Ovary (tissue), 7 donors: ENCODE measurements at regions not wholly inside any gene's neighbourhood (a gene's known extent, or its start where the extent isn't known, plus 50 kb on each side); places are given as distances from the start of the nearest gene placed in this dataset.

ENCODE experiments used
- DNase-seq, 5 donors: peaks; one replicate each; pipeline ENCODE4 v3.0.0-alpha.2; 2019 to 2020
- H3K27ac ChIP-seq, 2 donors: fragments of 200-600 bp; one replicate each; pipeline versions ENCODE4 v1.5.1 to v1.8.0; 2019 to 2022
- H3K27me3 ChIP-seq: fragments of 200-600 bp; one replicate; pipeline ENCODE4 v1.8.0; 2022
- H3K36me3 ChIP-seq: fragments of 200-600 bp; sonication (generic); one replicate; pipeline ENCODE4 v1.5.1; 2019
- H3K4me1 ChIP-seq: one replicate; pipeline ENCODE4 v1.8.1; 2013; ENCODE audit warnings: mild to moderate bottlenecking, moderate library complexity; ENCODE audit not compliant: insufficient read depth
- H3K4me3 ChIP-seq: fragments of 200-600 bp; sonication (generic); one replicate; pipeline ENCODE4 v1.5.1; 2017
- H3K9me3 ChIP-seq, 2 donors: fragments of 200-600 bp in 1 of 2; sonication (generic) in 1 of 2; one replicate each; pipeline versions ENCODE4 v1.5.1 to v1.8.1; 2013 to 2019; ENCODE audit warnings: mild to moderate bottlenecking in 1 of 2, moderate library complexity in 1 of 2
- CTCF ChIP-seq, 3 donors: fragments of 450-650 bp in 2 of 3; fragments of 200-600 bp in 1 of 3; IDR thresholded peaks; one replicate each; pipeline versions ENCODE4 v1.5.1 to v1.8.0; 2016 to 2022; ENCODE audit warnings: antibody characterized with exemption in 3 of 3, mild to moderate bottlenecking in 1 of 3
- EP300 ChIP-seq: sonication (generic); formaldehyde crosslinking; IDR thresholded peaks from one replicate; pipeline ENCODE4 v1.6.1; 2017; ENCODE audit warnings: antibody characterized with exemption
- POLR2A ChIP-seq: fragments of 450-650 bp; IDR thresholded peaks from one replicate; pipeline ENCODE4 v1.6.1; 2017; ENCODE audit warnings: antibody characterized with exemption, mild to moderate bottlenecking, moderate library complexity
- WGBS, 3 donors: extraction: QIAGEN DNeasy Blood & Tissue Kit in 1 of 3; methylation state at CpG; one replicate each; pipeline versions ENCODE4 v1.1.5 to v1.1.7; 2013 to 2017; 5-methylcytosine and 5-hydroxymethylcytosine counted together
- intact Hi-C, 4 donors: fragments of 100-400 bp; cut with DNase I; formaldehyde crosslinking; loops; one replicate each; pipeline versions ENCODE4 v1.11.0 to v1.15.1; 2022 to 2023
- donor health status: DM: no; HTN: no; CAD: no; lungs with moderate emphysema.
- donor health status: DM: no; HTN: no; CAD: no.
- donor health status: Bipolar disorder and iron deficiency.
- donor health status: DM: no; HTN: no; CAD: no.
- donor health status: DM: yes; HTN: yes; CAD: no.

GRCh38 chr6:168791917-168792316, 350.9 kb downstream of the SMOC2 start:
- intact Hi-C loops: no loop called here
- Histone ChIP-seq H3K27ac (no peak overlapping the region), H3K4me3 (no peak overlapping the region), H3K36me3 (no peaks in the 10 kb centered on the region), H3K27me3 (no peaks in the 10 kb centered on the region), H3K9me3 (no peaks in the 10 kb centered on the region), H3K4me1 (no peaks in the 10 kb centered on the region)
- no peak for TF ChIP-seq POLR2A
- TF ChIP-seq CTCF (IDR thresholded peaks at IDR 0.05): no peak
- no peak for TF ChIP-seq EP300
- 88 to 93% (median 90%) methylated on average over 4 of the region's 4 CpGs for WGBS, 3 donors
- no peak for DNase-seq

DNA sequence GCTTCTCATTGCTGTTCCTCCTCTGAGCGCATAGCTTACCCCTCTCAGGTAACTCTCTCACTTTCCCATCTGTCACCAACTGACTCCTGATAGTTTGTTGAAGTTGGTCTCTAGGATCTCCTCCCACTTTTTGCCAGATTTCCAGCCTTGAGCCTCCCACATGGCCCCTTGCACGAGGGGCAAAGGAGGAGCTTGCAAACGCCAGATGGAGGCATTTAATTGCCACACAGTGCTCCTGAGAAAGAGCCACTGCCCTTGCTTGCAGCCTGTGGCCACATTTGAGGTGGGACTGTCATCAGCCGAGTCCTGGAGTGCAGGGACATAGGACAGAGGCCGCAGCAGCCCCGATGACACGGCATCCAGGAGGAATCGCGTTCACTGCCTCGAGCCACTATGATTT, 348.7 kb downstream of the SMOC2 start:
- Histone ChIP-seq H3K9me3 (no peaks in the 10 kb centered on the region), H3K27me3 (no peaks in the 10 kb centered on the region), H3K36me3 (no peaks in the 10 kb centered on the region), H3K4me1 (no peaks in the 10 kb centered on the region), H3K27ac (no peak overlapping the region), H3K4me3 (no peak overlapping the region)
- intact Hi-C loops: no loop called here
- WGBS, 3 donors: 87 to 88% (median 87%) methylated on average over 10 of the region's 10 CpGs
- TF ChIP-seq EP300: no peak
- no peak for TF ChIP-seq POLR2A
- TF ChIP-seq CTCF (IDR thresholded peaks at IDR 0.05): no peak
- DNase-seq: no peak

GRCh38 chr6:168785720-168786511, 344.9 kb downstream of the SMOC2 start:
- no peak for DNase-seq
- intact Hi-C loops: no loop called here
- no peaks in the 10 kb centered on the region for H3K36me3 ChIP-seq

GRCh38 chr6:168784426-168784825, 343.4 kb downstream of the SMOC2 start:
- WGBS, 3 donors: 83 to 89% (median 89%) methylated on average over 14 of the region's 14 CpGs
- no peak for TF ChIP-seq POLR2A
- no peak for TF ChIP-seq EP300
- no peak for TF ChIP-seq CTCF (IDR thresholded peaks at IDR 0.05)
- Histone ChIP-seq H3K36me3 (no peaks in the 10 kb centered on the region), H3K27me3 (no peaks in the 10 kb centered on the region), H3K4me1 (peaks cover 4% of the 10 kb centered on the region), H3K4me3 (no peak overlapping the region), H3K27ac (no peak overlapping the region), H3K9me3 (no peaks in the 10 kb centered on the region)
- intact Hi-C loops: no loop called here
- DNase-seq: no peak

More at GRCh38 chr6:168785720-168786511, 344.9 kb downstream of the SMOC2 start:
- WGBS, 3 donors: 63 to 73% (median 70%) methylated on average over 10 of the region's 10 CpGs
- TF ChIP-seq POLR2A: no peak
- TF ChIP-seq EP300: no peak
- H3K4me1 ChIP-seq: peaks cover 4% of the 10 kb centered on the region
- no peaks in the 10 kb centered on the region for H3K9me3 ChIP-seq
- no peak overlapping the region for H3K27ac ChIP-seq
- H3K27me3 ChIP-seq: no peaks in the 10 kb centered on the region
- no peak overlapping the region for H3K4me3 ChIP-seq

DNA sequence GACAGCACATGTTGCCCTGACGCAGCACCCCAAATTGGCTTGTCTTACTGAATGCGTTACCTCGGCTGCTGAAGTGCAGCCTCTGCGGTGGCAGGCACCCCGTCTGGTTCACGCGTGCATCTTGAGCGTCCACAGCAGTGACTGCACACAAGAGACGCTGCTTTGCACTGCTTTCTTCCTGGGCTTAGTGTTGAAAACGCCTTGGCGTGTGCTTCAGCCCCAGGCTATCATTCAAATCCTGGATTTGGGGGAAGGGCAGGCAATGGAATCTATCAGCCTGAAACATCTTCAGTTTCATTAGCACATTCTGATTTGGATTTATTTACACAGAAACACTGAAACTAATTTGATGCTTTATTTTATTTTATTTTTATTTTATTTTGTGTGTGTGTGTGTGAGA, 342.7 kb downstream of the SMOC2 start:
- DNase-seq: no peak
- intact Hi-C loops: no loop called here
- H3K36me3 ChIP-seq: no peaks in the 10 kb centered on the region
- H3K27ac ChIP-seq: no peak overlapping the region
- H3K9me3 ChIP-seq: no peaks in the 10 kb centered on the region
- H3K27me3 ChIP-seq: no peaks in the 10 kb centered on the region
- no peak overlapping the region for H3K4me3 ChIP-seq
- TF ChIP-seq CTCF (IDR thresholded peaks at IDR 0.05) (no peak), EP300 (no peak), POLR2A (no peak)
- peaks cover 4% of the 10 kb centered on the region for H3K4me1 ChIP-seq
- WGBS, 3 donors: 95 to 97% (median 96%) methylated on average over 11 of the region's 11 CpGs
